IPS DF 4.7 (cell line): ENCODE measurements at regions not wholly inside any gene's neighbourhood (a gene's known extent, or its start where the extent isn't known, plus 50 kb on each side); places are given as distances from the start of the nearest gene placed in this dataset.

ENCODE experiments used
- DNase-seq: peaks from one replicate; pipeline ENCODE4 v3.0.0-alpha.2; 2013; ENCODE audit warnings: low spot score; ENCODE audit errors: extremely low read depth

DNA sequence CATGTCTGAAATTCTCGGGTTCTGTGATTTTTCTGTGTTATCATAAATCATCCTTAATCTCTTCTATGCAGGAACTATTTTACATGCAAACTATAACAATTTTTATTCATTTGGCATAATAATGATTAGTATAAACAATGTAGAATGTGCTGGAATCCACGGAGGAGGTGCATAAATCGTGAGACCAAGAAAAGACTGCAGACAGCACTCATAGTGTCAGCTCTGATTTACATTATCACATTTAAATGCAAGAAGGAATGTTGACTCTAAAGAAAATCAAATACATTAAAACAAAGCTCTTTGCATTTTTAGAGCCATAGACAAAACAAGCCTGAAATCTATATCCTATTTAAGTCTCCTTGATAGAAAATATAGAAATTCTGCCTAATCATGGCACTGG is 501.7 kb upstream of the STXBP6 start:
- DNase-seq: no peak

- no peak for DNase-seq
Measured at GRCh38 chr14:25546826-25547225, 496.9 kb upstream of the STXBP6 start.

DNA sequence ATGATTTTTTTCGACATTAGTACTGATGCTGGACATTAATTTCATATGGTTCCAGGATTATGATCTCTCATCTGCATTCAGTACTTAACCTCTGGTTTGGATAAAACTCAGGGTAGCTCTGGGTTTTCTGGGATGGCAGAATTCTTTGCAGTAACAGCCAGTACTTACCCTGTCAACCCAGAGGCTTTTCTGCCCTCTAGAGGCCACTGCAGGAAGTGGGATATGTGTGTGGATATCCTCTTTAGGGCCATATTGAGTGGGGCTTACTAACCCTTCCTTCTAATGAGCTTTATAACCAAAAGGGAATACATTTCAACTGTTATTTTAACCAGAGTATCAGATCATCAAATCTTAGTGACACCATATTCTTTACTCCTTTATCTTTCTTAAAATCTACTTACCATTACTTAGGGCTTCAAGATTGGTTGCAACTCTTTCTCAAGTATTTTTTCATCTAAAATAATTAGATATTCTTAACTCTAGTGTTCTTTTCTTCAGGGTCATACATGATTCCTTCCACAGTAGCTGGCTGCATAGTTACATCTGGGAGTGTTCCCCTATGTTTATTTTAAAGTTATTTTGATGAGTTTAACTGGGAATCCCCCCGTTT is 488.0 kb upstream of the STXBP6 start:
- DNase-seq: peak; percentile 33

DNA sequence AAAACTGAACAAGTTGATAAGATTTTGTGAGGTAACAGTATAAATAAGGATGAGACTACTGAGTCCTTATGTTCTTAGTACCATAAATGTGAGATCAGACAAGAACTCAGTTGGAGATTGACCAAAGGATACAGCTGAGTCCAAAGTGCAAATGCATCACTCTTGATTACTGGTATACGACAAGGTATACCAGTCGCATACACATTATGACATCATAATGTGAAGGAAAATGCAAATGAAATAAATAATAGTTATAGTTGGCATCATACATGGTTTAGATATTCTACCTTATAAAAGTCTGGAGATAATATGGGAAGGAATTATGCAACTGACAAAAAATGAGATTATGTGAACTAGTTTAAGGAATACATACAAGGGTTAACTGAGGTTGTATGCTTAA is 476.3 kb upstream of the STXBP6 start:
- DNase-seq: no peak

DNA sequence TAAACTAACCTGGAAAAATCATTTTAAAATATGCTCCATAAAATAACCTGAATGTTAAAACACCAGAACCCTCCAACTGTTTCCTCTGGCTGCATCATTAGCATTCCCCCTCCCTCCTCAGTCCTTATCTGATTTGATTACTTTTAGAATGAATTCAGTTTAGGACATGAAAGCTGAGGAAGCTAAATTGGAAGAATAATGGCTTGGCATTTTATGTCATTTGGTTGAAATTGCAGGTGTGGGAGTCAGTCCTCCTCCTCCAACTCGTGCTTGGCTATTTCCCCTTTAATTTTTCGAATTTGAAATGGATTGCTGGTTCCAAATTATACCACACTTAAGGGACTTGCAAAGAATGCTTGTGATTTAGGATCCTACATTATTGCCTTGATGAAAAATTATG is 473.0 kb upstream of the STXBP6 start:
- DNase-seq: no peak

- DNase-seq: no peak
Measured at GRCh38 chr14:25522116-25522515, 472.2 kb upstream of the STXBP6 start.

DNA sequence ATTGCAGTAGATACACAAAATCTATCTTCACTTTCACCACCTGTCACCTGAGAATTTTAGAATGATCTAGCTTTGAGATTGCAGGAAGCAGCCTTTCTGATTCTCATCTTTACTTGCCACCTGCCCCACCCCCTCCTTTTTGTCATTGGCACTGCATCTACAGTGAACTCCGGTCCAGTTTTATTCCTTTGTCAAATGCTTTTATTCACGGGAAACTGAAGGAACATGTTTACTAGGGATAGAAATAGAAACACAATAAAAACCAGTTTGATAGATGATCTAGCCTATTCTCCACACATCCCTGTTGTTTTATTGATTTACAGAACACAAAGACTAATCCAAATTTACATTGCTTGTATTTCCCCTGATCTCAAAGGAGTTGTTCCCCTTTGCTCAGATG is 471.7 kb upstream of the STXBP6 start:
- no peak for DNase-seq

DNA sequence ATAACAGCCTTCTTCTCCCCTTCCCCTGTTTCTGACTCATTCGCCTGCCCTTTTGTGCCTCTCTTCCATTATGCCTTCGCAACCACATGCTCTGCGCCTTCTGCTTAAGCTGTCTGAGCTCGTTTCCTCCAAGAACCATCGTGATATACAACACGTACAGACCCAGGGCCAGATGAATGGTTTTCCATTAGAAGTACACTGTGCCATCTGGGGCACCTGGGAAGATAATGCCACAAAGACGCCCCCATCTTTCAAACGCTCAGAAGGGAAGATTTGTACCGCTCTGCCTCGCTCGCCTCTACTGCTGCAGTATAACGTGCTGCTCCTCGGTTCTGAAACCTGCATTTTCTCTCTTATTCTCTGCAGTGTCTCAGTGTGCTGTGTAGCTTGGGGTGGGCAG is 470.9 kb upstream of the STXBP6 start:
- DNase-seq: no peak

DNA sequence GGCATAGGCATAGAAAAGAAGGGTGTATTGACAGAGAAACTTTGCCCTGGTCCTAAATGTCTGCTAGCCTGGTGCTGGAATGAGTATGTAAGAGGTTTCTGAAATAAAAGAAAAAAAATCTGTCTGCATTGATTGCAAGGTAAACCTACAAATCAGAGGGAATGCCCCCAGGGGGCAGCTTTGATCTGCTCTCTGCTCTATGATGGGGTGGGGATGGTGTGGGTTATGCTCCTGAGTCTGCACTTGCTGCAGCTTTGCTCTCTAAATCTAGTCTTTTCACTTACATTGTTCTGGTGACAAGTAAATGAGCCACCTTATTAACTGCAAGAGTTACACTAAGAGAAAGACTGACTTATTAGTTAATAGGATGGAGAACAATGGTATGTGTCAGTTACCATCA is 468.4 kb upstream of the STXBP6 start:
- no peak for DNase-seq

GRCh38 chr14:25516838-25517237 is 466.9 kb upstream of the STXBP6 start:
- DNase-seq: peak; percentile 16

DNA sequence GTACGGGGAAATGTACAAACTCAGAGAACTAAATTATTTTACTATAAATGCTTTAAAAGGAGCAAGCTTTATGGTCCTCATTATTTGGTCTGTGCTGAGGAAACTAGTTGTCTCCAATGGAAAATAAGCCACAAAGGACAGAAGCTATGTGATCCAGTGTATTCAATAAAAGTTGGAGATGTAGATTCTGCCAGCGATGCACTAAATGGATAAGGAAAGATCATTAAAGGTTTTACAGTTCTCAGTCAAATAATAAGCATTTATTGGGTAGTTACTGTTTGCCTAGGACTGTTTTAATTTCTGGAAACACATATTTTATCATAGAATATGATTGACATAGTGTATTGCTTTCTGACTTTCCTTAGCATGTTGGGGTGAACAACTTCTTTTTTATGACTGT is 458.9 kb upstream of the STXBP6 start:
- no peak for DNase-seq

GRCh38 chr14:25501749-25502148 is 451.8 kb upstream of the STXBP6 start:
- DNase-seq: no peak

GRCh38 chr14:25488961-25489360 is 439.0 kb upstream of the STXBP6 start:
- DNase-seq: no peak

- no peak for DNase-seq
Measured at GRCh38 chr14:25485381-25485780, 435.4 kb upstream of the STXBP6 start.

DNA sequence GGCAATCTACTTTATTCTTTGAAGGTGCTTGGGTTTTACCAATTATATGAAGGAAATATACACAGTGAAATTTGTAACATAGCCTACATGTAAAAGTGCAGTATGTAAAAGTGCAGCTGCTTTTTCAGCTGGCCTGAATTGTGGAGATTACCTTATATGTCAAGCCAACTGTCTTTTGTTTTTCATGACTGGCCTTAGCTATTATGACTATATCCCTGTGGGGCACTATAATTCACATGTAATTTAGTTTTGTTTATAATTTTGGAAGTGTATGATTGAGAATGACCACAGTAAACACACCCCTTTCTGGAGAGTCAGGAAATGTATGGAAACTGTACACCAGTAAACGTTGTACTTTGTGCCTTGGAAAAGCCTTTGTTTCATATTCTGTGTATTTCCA is 435.0 kb upstream of the STXBP6 start:
- DNase-seq: no peak

GRCh38 chr14:25484235-25484634 is 434.3 kb upstream of the STXBP6 start:
- DNase-seq: no peak

GRCh38 chr14:25477316-25478098 is 427.6 kb upstream of the STXBP6 start:
- no peak for DNase-seq

GRCh38 chr14:25472700-25473099 is 422.8 kb upstream of the STXBP6 start:
- DNase-seq: no peak

- DNase-seq: no peak
Measured at GRCh38 chr14:25464772-25465171, 414.8 kb upstream of the STXBP6 start.

DNA sequence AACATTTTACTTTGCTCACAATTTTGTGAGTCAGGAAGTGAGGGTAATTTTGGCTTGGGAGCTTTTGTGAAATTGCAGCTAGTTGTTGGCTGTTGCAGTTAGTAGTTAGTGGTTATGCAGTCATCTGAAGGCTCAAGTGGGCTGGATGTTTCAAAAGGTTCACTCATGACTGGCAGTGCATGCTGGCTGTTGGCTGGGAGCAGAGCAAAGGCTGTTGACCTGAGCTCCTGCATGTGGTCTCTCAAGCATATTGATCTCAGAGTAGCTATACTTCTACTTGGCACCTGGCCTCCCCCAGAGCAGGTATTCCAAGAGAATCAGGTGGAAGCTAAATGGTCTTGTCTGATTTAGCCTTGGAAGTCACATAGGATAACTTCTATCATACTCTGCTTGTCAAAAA is 414.1 kb upstream of the STXBP6 start:
- no peak for DNase-seq

GRCh38 chr14:25463480-25463879 is 413.5 kb upstream of the STXBP6 start:
- DNase-seq: no peak

DNA sequence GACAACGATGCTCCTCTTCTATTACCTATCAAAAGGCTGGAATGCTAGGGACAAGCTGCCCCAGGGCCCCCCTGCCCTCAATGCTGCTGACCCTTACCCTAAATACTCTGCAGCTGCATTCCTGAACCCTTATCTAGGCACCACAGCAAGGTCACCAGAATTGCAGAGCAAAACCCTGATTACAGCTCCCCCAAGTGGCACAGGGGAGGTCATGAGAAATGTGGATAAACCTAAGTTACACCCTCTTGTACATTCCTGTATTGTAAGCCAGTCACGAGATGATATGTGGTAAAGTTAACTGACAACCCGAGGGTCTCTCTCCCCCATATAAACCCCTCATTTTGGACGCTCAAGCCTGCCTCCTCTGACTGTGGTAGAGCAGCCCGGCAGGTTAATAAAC is 411.8 kb upstream of the STXBP6 start:
- no peak for DNase-seq

GRCh38 chr14:25444381-25444780 is 394.4 kb upstream of the STXBP6 start:
- no peak for DNase-seq
